ENCODE measurements at regions not wholly inside any gene's neighbourhood (a gene's known extent, or its start where the extent isn't known, plus 50 kb on each side); places are given as distances from the start of the nearest gene placed in this dataset.
"Not testable (repeated sequence)": the region's sequence is repeated elsewhere in the genome, so short reads cannot be mapped to it uniquely, and the experiment has no call there.

DNA sequence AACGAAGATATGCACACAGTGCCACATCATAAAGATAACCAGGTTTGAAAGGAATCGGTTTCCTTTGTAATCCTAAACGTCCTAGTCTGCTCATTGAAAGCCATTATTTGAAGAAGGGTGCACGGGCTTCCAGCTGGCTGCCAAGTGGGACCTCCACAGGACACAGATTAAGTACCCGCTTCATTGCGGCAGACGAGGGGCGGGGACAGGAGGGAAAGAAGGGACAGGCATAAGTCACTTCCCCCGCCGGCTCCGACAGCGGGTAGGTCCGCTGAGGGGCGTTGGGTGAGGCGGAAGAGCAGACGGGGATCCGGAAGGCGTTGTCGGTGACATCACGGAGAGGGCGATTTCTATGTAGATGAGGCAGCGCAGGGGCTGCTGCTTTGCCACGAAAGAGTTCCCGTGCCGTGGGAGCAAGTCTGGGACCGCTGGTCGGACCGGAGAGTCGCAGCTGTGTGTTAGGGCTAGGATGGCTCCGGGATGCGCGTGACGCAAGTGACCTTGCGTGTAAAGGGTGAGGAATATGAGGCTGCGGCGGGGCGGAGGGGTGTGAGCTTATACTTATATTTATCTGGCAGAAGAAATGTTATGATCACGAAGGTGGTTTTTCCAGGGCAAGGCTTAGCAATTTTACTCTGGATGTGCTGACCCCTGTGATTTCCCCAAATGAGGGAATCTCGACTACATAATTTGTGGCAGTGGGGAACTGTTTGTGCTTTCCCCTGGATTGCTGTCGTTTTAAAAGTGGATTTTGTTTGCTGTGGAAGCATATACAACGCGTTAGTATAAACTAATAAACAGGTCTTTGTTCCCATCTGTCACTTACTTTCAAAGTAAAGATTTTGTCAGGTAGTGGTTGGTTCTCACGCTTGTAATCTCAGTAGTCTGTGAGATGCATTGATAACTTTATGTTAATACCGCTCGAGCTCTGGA, 80.7 kb downstream of the PPIAL4G start:
- TF ChIP-seq, protein P1, sequence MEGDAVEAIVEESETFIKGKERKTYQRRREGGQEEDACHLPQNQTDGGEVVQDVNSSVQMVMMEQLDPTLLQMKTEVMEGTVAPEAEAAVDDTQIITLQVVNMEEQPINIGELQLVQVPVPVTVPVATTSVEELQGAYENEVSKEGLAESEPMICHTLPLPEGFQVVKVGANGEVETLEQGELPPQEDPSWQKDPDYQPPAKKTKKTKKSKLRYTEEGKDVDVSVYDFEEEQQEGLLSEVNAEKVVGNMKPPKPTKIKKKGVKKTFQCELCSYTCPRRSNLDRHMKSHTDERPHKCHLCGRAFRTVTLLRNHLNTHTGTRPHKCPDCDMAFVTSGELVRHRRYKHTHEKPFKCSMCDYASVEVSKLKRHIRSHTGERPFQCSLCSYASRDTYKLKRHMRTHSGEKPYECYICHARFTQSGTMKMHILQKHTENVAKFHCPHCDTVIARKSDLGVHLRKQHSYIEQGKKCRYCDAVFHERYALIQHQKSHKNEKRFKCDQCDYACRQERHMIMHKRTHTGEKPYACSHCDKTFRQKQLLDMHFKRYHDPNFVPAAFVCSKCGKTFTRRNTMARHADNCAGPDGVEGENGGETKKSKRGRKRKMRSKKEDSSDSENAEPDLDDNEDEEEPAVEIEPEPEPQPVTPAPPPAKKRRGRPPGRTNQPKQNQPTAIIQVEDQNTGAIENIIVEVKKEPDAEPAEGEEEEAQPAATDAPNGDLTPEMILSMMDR (conservative IDR thresholded peaks at IDR 0.05) = not testable (repeated sequence)
- not testable (repeated sequence) for TF ChIP-seq ZFX (IDR thresholded peaks at IDR 0.05)

Data from C4-2B (cell line).